HEK293 (cell line): ENCODE measurements at regions not wholly inside any gene's neighbourhood (a gene's known extent, or its start where the extent isn't known, plus 50 kb on each side); places are given as distances from the start of the nearest gene placed in this dataset.

Experiments used
- CTCF ChIA-PET: fragments of 350-600 bp; formaldehyde crosslinking; extraction: SDS; loops from one replicate; lab custom pipeline; 2021; ENCODE audit warnings: antibody characterized with exemption; lab: Yijun Ruan, JAX
- POLR2A ChIA-PET: fragments of 300-600 bp; formaldehyde crosslinking; extraction: SDS; loops from one replicate; lab custom pipeline; 2020; ENCODE audit warnings: antibody characterized with exemption, inconsistent platforms; lab: Yijun Ruan, JAX
- H3K27ac ChIP-seq: fragments of 200-500 bp; sonication (Bioruptor generic); 2 replicates; pipeline ENCODE4 v1.5.1; 2014; ENCODE audit warnings: low read depth, low read length, control low read depth, inconsistent platforms; ENCODE audit errors: extremely low read depth
- H3K36me3 ChIP-seq, 2 experiments: fragments of 200-500 bp in 1 of 2; sonication (Bioruptor generic) in 1 of 2; 1 replicate in 1 of 2; 2 replicates in 1 of 2; pipeline ENCODE4 v1.5.1; 2014 to 2017; ENCODE audit warnings: inconsistent platforms in 2 of 2, low read length in 2 of 2; ENCODE audit not compliant: control insufficient read depth in 2 of 2, insufficient read depth in 1 of 2
- H3K4me1 ChIP-seq: fragments of 200-500 bp; sonication (Bioruptor generic); 2 replicates; pipeline ENCODE4 v1.5.1; 2014; ENCODE audit warnings: mild to moderate bottlenecking, low read length, inconsistent platforms; ENCODE audit not compliant: control insufficient read depth, insufficient read depth
- H3K4me3 ChIP-seq: 2 replicates; pipeline ENCODE4 v1.5.1; 2011; ENCODE audit warnings: low read depth, mild to moderate bottlenecking, control low read depth, low read length, moderate library complexity
- H3K9me3 ChIP-seq: fragments of 200-500 bp; sonication (Bioruptor generic); 2 replicates; pipeline ENCODE4 v1.5.1; 2014; ENCODE audit warnings: low read depth, low read length, inconsistent platforms; ENCODE audit not compliant: control insufficient read depth, insufficient read depth
- OSR2 ChIP-seq: fragments of 450-650 bp; formaldehyde crosslinking; IDR thresholded peaks from 2 replicates; pipeline ENCODE4 v1.5.1; 2016; ENCODE audit warnings: missing biosample characterization, missing genetic modification characterization
- TSHZ1 ChIP-seq: fragments of 450-650 bp; formaldehyde crosslinking; IDR thresholded peaks from 2 replicates; pipeline ENCODE4 v1.5.1; 2016; ENCODE audit warnings: missing biosample characterization, missing genetic modification characterization, borderline replicate concordance
- ZBTB10 ChIP-seq: fragments of 450-650 bp; formaldehyde crosslinking; IDR thresholded peaks from 2 replicates; pipeline ENCODE4 v1.5.1; 2016; ENCODE audit warnings: missing biosample characterization, missing genetic modification characterization
- ZNF148 ChIP-seq: fragments of 450-650 bp; formaldehyde crosslinking; IDR thresholded peaks from 2 replicates; pipeline ENCODE4 v1.5.0; 2017; ENCODE audit warnings: missing biosample characterization, missing genetic modification characterization, borderline replicate concordance
- ZNF184 ChIP-seq: fragments of 450-650 bp; IDR thresholded peaks from 2 replicates; pipeline ENCODE4 v1.5.1; 2018; ENCODE audit warnings: missing biosample characterization, mild to moderate bottlenecking, missing genetic modification characterization
- ZNF2 ChIP-seq: fragments of 450-650 bp; formaldehyde crosslinking; IDR thresholded peaks from 2 replicates; pipeline ENCODE4 v1.5.1; 2016; ENCODE audit warnings: missing biosample characterization, missing genetic modification characterization
- ZNF292 ChIP-seq: fragments of 450-650 bp; formaldehyde crosslinking; IDR thresholded peaks from 2 replicates; pipeline ENCODE4 v1.5.1; 2016; ENCODE audit warnings: low read depth, missing biosample characterization, missing genetic modification characterization, borderline replicate concordance
- ZNF433 ChIP-seq: fragments of 450-650 bp; formaldehyde crosslinking; IDR thresholded peaks from 2 replicates; pipeline ENCODE4 v1.5.1; 2016; ENCODE audit warnings: missing biosample characterization, missing genetic modification characterization, low read depth
- ZNF518A ChIP-seq: fragments of 450-650 bp; formaldehyde crosslinking; conservative IDR thresholded peaks from 2 replicates; pipeline ENCODE4 v1.5.1; 2016; ENCODE audit warnings: low read depth, missing biosample characterization, missing genetic modification characterization
- ZNF544 ChIP-seq: fragments of 450-650 bp; formaldehyde crosslinking; IDR thresholded peaks from 2 replicates; pipeline ENCODE4 v1.5.0; 2017; ENCODE audit warnings: missing biosample characterization, missing genetic modification characterization
- ZNF555 ChIP-seq: fragments of 450-650 bp; formaldehyde crosslinking; conservative IDR thresholded peaks from 2 replicates; pipeline ENCODE4 v1.5.1; 2017; ENCODE audit warnings: missing biosample characterization, mild to moderate bottlenecking, missing genetic modification characterization, inconsistent platforms
- ZNF580 ChIP-seq: fragments of 450-650 bp; formaldehyde crosslinking; IDR thresholded peaks from 2 replicates; pipeline ENCODE4 v1.5.1; 2016; ENCODE audit warnings: missing biosample characterization, missing genetic modification characterization
- ZNF707 ChIP-seq: fragments of 450-650 bp; formaldehyde crosslinking; IDR thresholded peaks from 2 replicates; pipeline ENCODE4 v1.5.1; 2016; ENCODE audit warnings: missing biosample characterization, missing genetic modification characterization
- ZNF777 ChIP-seq: fragments of 450-650 bp; formaldehyde crosslinking; IDR thresholded peaks from 2 replicates; pipeline ENCODE4 v1.5.1; 2017; ENCODE audit warnings: missing biosample characterization, missing genetic modification characterization, borderline replicate concordance
- ZNF843 ChIP-seq: fragments of 450-650 bp; formaldehyde crosslinking; IDR thresholded peaks from 2 replicates; pipeline ENCODE4 v1.5.1; 2016; ENCODE audit warnings: missing biosample characterization, missing genetic modification characterization

GRCh38 chr14:22390824-22391461 lies 198.1 kb downstream of the DAD1 start (continued):
- TF ChIP-seq ZNF292 (tag by site-specific recombination) (no peak), ZNF2 (no peak), ZNF518A (tag by site-specific recombination) (no peak), ZNF433 (tag by site-specific recombination) (no peak), ZNF555 (tag by site-specific recombination) (no peak), ZNF707 (tag by site-specific recombination) (no peak)

GRCh38 chr14:22390195-22390594 lies 198.8 kb downstream of the DAD1 start:
- Histone ChIP-seq H3K9me3 (no peaks in the 10 kb centered on the region), H3K27ac (no peak overlapping the region), H3K4me1 (no peaks in the 10 kb centered on the region), H3K4me3 (no peak overlapping the region), H3K36me3 (no peaks in the 10 kb centered on the region)
- TF ChIP-seq ZBTB10 (no peak), OSR2 (no peak), ZNF148 (tag by site-specific recombination) (no peak), ZNF843 (tag by site-specific recombination) (no peak), ZNF777 (tag by site-specific recombination) (no peak), TSHZ1 (tag by site-specific recombination) (no peak), ZNF580 (tag by site-specific recombination) (no peak), ZNF544 (tag by site-specific recombination) (no peak), ZNF184 (no peak)
- ChIA-PET POLR2A (no interaction called here), CTCF (interaction anchor here (0.5 to 9.6 kb wide), 17 partner anchors 9 to 463 kb away, joined by 3 to 209 read pairs (median 4); no protein-coding TSS in a partner anchor)
